CD4-positive, CD25-positive, alpha-beta regulatory T cell (primary cell): ENCODE measurements at regions not wholly inside any gene's neighbourhood (a gene's known extent, or its start where the extent isn't known, plus 50 kb on each side); places are given as distances from the start of the nearest gene placed in this dataset.

ENCODE experiments used
- ATAC-seq, 2 donors: fragments of 150-1000 bp; cut with Tn5 transposase; one replicate each; pipeline ENCODE4 v1.10.0; 2021; ENCODE audit warnings: low read depth in 2 of 2, moderate number of reproducible peaks in 2 of 2, moderate library complexity in 1 of 2
- DNase-seq, 3 donors: peaks; one replicate each; pipeline versions ENCODE4 v3.0.0 to v3.0.0-alpha.2; 2012 to 2022; ENCODE audit warnings: mixed read lengths in 1 of 3
- H3K27ac ChIP-seq: one replicate; pipeline ENCODE4 v1.7.0; 2013; ENCODE audit warnings: mild to moderate bottlenecking, low read length; ENCODE audit not compliant: insufficient read depth, poor library complexity, severe bottlenecking
- H3K27me3 ChIP-seq: one replicate; pipeline ENCODE4 v1.7.0; 2013; ENCODE audit warnings: low read length; ENCODE audit not compliant: control insufficient read depth, insufficient read depth
- H3K36me3 ChIP-seq: one replicate; pipeline ENCODE4 v1.7.0; 2013; ENCODE audit warnings: mild to moderate bottlenecking, low read length, moderate library complexity; ENCODE audit not compliant: control insufficient read depth, insufficient read depth
- H3K4me1 ChIP-seq: 2 replicates; pipeline ENCODE4 v1.7.0; 2013; ENCODE audit warnings: mild to moderate bottlenecking, low read length; ENCODE audit not compliant: insufficient read depth, control insufficient read depth, poor library complexity, severe bottlenecking
- H3K4me3 ChIP-seq: one replicate; pipeline ENCODE4 v1.7.0; 2013; ENCODE audit warnings: low read depth, mild to moderate bottlenecking, low read length, moderate library complexity
- H3K9me3 ChIP-seq, 2 experiments: 1 replicate in 1 of 2; 2 replicates in 1 of 2; pipeline ENCODE4 v1.7.0; 2013; ENCODE audit warnings: low read length in 2 of 2, mild to moderate bottlenecking in 1 of 2, moderate library complexity in 1 of 2; ENCODE audit not compliant: control insufficient read depth in 2 of 2
- H3K27ac Mint-ChIP-seq, 3 donors: one replicate each; pipeline ENCODE4 v1.8.0; 2020 to 2022; ENCODE audit warnings: mild to moderate bottlenecking in 3 of 3, mixed read lengths in 3 of 3, moderate library complexity in 2 of 3
- H3K27me3 Mint-ChIP-seq: one replicate; pipeline ENCODE4 v1.8.0; 2022; ENCODE audit warnings: mild to moderate bottlenecking, mixed read lengths
- H3K36me3 Mint-ChIP-seq: one replicate; pipeline ENCODE4 v1.8.0; 2020; ENCODE audit warnings: mixed read lengths
- H3K4me1 Mint-ChIP-seq, 4 donors: one replicate each; pipeline ENCODE4 v1.8.0; 2020 to 2022; ENCODE audit warnings: mixed read lengths in 4 of 4, mild to moderate bottlenecking in 1 of 4
- H3K4me3 Mint-ChIP-seq, 4 donors: one replicate each; pipeline ENCODE4 v1.8.0; 2020 to 2022; ENCODE audit warnings: mild to moderate bottlenecking in 4 of 4, mixed read lengths in 4 of 4, moderate library complexity in 3 of 4
- H3K9me3 Mint-ChIP-seq, 7 donors: one replicate each; pipeline ENCODE4 v1.8.0; 2020 to 2022; ENCODE audit warnings: mixed read lengths in 7 of 7, mild to moderate bottlenecking in 3 of 7, moderate library complexity in 2 of 7

GRCh38 chr18:67243799-67244587, 272.5 kb downstream of the DSEL start:
- H3K4me1 Mint-ChIP-seq: peaks cover 0 to 10% (median 4%) of the 10 kb centered on the region in 4 donors
- H3K27me3 Mint-ChIP-seq: no peaks in the 10 kb centered on the region
- peak overlapping the region; percentile 3 to 76 (median 6) for H3K27ac Mint-ChIP-seq
- H3K27ac ChIP-seq: no peak overlapping the region
- ATAC-seq (no peak), DNase-seq (peak in 1 of 3 donors; percentile 23)
- H3K9me3 ChIP-seq: no peaks in the 10 kb centered on the region
- H3K36me3 ChIP-seq: no peaks in the 10 kb centered on the region
- peak overlapping the region; percentile 73 to 80 (median 76) for H3K4me3 Mint-ChIP-seq
- H3K36me3 Mint-ChIP-seq: no peaks in the 10 kb centered on the region
- H3K4me3 ChIP-seq: peak overlapping the region; percentile 45
- H3K4me1 ChIP-seq: no peaks in the 10 kb centered on the region
- H3K9me3 Mint-ChIP-seq: peaks cover 0 to 4% (median 3%) of the 10 kb centered on the region in 7 donors
- H3K27me3 ChIP-seq: no peaks in the 10 kb centered on the region

GRCh38 chr18:67242001-67242400, 274.5 kb downstream of the DSEL start:
- Mint-ChIP-seq H3K27me3 (no peaks in the 10 kb centered on the region), H3K27ac (no peak overlapping the region), H3K4me3 (no peak overlapping the region), H3K36me3 (no peaks in the 10 kb centered on the region), H3K9me3 (peaks cover 0 to 2% (median 0%) of the 10 kb centered on the region in 7 donors), H3K4me1 (peaks cover 0 to 10% (median 4%) of the 10 kb centered on the region in 4 donors)
- Histone ChIP-seq H3K36me3 (no peaks in the 10 kb centered on the region), H3K4me1 (no peaks in the 10 kb centered on the region), H3K4me3 (no peak overlapping the region), H3K27me3 (no peaks in the 10 kb centered on the region), H3K27ac (no peak overlapping the region), H3K9me3 (no peaks in the 10 kb centered on the region)
- DNase-seq: no peak
- no peak for ATAC-seq

- DNase-seq (no peak), ATAC-seq (no peak)
- no peaks in the 10 kb centered on the region for H3K4me1 ChIP-seq
- Mint-ChIP-seq H3K9me3 (no peaks in the 10 kb centered on the region), H3K27me3 (no peaks in the 10 kb centered on the region), H3K27ac (no peak overlapping the region), H3K4me1 (peaks cover 0 to 10% (median 4%) of the 10 kb centered on the region in 4 donors), H3K36me3 (no peaks in the 10 kb centered on the region), H3K4me3 (no peak overlapping the region)
- no peaks in the 10 kb centered on the region for H3K27me3 ChIP-seq
- H3K9me3 ChIP-seq: no peaks in the 10 kb centered on the region
- no peak overlapping the region for H3K27ac ChIP-seq
- H3K36me3 ChIP-seq: no peaks in the 10 kb centered on the region
- H3K4me3 ChIP-seq: no peak overlapping the region
These were observed 275.2 kb downstream of the DSEL start for GRCh38 chr18:67241299-67241698.

GRCh38 chr18:67239826-67240225, 276.7 kb downstream of the DSEL start:
- Histone ChIP-seq H3K4me1 (no peaks in the 10 kb centered on the region), H3K4me3 (no peak overlapping the region), H3K9me3 (no peaks in the 10 kb centered on the region), H3K27ac (no peak overlapping the region), H3K27me3 (no peaks in the 10 kb centered on the region), H3K36me3 (no peaks in the 10 kb centered on the region)
- Mint-ChIP-seq H3K4me1 (peaks cover 0 to 10% (median 4%) of the 10 kb centered on the region in 4 donors), H3K27me3 (no peaks in the 10 kb centered on the region), H3K27ac (no peak overlapping the region), H3K36me3 (no peaks in the 10 kb centered on the region), H3K4me3 (no peak overlapping the region), H3K9me3 (no peaks in the 10 kb centered on the region)
- DNase-seq: no peak
- ATAC-seq: no peak

- no peak for ATAC-seq
- Histone ChIP-seq H3K36me3 (no peaks in the 10 kb centered on the region), H3K4me1 (no peaks in the 10 kb centered on the region), H3K27me3 (no peaks in the 10 kb centered on the region), H3K4me3 (no peak overlapping the region), H3K9me3 (no peaks in the 10 kb centered on the region), H3K27ac (no peak overlapping the region)
- Mint-ChIP-seq H3K9me3 (peaks cover 0 to 2% (median 0%) of the 10 kb centered on the region in 7 donors), H3K4me1 (no peaks in the 10 kb centered on the region), H3K27ac (no peak overlapping the region), H3K4me3 (no peak overlapping the region), H3K27me3 (no peaks in the 10 kb centered on the region), H3K36me3 (no peaks in the 10 kb centered on the region)
- no peak for DNase-seq
These were observed 283.5 kb downstream of the DSEL start for GRCh38 chr18:67232991-67233390.

- Histone ChIP-seq H3K4me1 (no peaks in the 10 kb centered on the region), H3K27ac (no peak overlapping the region), H3K27me3 (no peaks in the 10 kb centered on the region), H3K36me3 (no peaks in the 10 kb centered on the region), H3K9me3 (no peaks in the 10 kb centered on the region), H3K4me3 (no peak overlapping the region)
- Mint-ChIP-seq H3K27me3 (no peaks in the 10 kb centered on the region), H3K4me3 (no peak overlapping the region), H3K36me3 (no peaks in the 10 kb centered on the region), H3K27ac (no peak overlapping the region), H3K9me3 (peaks cover 0 to 2% (median 0%) of the 10 kb centered on the region in 7 donors), H3K4me1 (no peaks in the 10 kb centered on the region)
- DNase-seq (no peak), ATAC-seq (no peak)
These were observed 284.1 kb downstream of the DSEL start for GRCh38 chr18:67232406-67232805.

- no peaks in the 10 kb centered on the region for H3K27me3 ChIP-seq
- no peaks in the 10 kb centered on the region for H3K27me3 Mint-ChIP-seq
- no peak for ATAC-seq
- H3K4me1 ChIP-seq: no peaks in the 10 kb centered on the region
- peaks cover 0 to 2% (median 0%) of the 10 kb centered on the region in 7 donors for H3K9me3 Mint-ChIP-seq
- no peaks in the 10 kb centered on the region for H3K9me3 ChIP-seq
- H3K36me3 Mint-ChIP-seq: no peaks in the 10 kb centered on the region
- no peak overlapping the region for H3K27ac Mint-ChIP-seq
- no peak overlapping the region for H3K27ac ChIP-seq
- H3K4me1 Mint-ChIP-seq: no peaks in the 10 kb centered on the region
- no peak overlapping the region for H3K4me3 ChIP-seq
- no peaks in the 10 kb centered on the region for H3K36me3 ChIP-seq
- no peak for DNase-seq
- H3K4me3 Mint-ChIP-seq: no peak overlapping the region
These were observed 293.6 kb downstream of the DSEL start for GRCh38 chr18:67222887-67223286.

- Histone ChIP-seq H3K27ac (no peak overlapping the region), H3K9me3 (no peaks in the 10 kb centered on the region)
- H3K27ac Mint-ChIP-seq: no peak overlapping the region
These were observed 296.7 kb downstream of the DSEL start for GRCh38 chr18:67219821-67220220.

More at GRCh38 chr18:67219821-67220220, 296.7 kb downstream of the DSEL start:
- no peak for ATAC-seq
- Histone ChIP-seq H3K4me3 (no peak overlapping the region), H3K36me3 (no peaks in the 10 kb centered on the region), H3K4me1 (no peaks in the 10 kb centered on the region), H3K27me3 (no peaks in the 10 kb centered on the region)
- Mint-ChIP-seq H3K9me3 (peaks cover 0 to 4% (median 0%) of the 10 kb centered on the region in 7 donors), H3K4me3 (no peak overlapping the region), H3K36me3 (no peaks in the 10 kb centered on the region), H3K4me1 (no peaks in the 10 kb centered on the region), H3K27me3 (no peaks in the 10 kb centered on the region)
- DNase-seq: no peak
